ENCODE measurements at regions not wholly inside any gene's neighbourhood (a gene's known extent, or its start where the extent isn't known, plus 50 kb on each side); places are given as distances from the start of the nearest gene placed in this dataset.
"Not testable (repeated sequence)": the region's sequence is repeated elsewhere in the genome, so short reads cannot be mapped to it uniquely, and the experiment has no call there.

DNA sequence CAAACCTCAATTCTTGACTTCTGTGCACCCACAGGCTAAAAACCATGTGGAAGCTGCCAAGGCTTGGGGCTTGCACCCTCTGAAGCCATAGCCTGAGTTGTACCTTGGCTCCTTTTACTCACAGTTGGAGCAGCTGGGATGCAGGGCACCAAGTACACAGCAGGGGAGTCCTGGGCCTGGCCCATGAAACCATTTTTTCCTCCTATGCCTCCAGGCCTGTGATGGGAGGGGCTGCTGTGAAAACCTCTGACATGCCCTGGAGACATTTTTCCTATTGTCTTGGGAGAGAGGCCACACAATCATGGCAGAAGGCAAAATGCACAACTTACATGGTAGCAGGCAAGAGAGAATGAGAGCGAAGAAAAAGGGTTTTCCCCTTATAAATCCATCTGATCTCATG, 568.6 kb downstream of the SMARCA1 start:
- DNase-seq = not testable (repeated sequence)

DNA sequence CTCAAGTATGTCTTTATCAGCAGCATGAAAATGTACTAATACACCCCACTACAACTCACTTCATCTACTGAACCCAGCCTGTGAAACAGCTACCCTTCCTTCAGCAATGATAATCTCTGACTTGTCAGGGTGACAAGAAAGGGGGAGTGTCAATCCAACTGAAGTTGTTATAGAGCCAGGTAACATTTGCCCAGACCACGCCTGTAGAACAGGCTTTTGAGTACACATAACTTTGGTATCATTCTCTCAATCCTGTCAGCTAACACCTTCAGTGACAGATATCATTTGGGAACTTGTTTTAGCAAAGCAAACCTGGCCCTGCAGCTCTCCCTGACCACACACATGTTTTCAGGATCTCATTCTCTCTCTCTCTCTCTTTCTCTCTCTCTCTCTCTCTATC, 592.2 kb downstream of the SMARCA1 start:
- no peak for DNase-seq

DNA sequence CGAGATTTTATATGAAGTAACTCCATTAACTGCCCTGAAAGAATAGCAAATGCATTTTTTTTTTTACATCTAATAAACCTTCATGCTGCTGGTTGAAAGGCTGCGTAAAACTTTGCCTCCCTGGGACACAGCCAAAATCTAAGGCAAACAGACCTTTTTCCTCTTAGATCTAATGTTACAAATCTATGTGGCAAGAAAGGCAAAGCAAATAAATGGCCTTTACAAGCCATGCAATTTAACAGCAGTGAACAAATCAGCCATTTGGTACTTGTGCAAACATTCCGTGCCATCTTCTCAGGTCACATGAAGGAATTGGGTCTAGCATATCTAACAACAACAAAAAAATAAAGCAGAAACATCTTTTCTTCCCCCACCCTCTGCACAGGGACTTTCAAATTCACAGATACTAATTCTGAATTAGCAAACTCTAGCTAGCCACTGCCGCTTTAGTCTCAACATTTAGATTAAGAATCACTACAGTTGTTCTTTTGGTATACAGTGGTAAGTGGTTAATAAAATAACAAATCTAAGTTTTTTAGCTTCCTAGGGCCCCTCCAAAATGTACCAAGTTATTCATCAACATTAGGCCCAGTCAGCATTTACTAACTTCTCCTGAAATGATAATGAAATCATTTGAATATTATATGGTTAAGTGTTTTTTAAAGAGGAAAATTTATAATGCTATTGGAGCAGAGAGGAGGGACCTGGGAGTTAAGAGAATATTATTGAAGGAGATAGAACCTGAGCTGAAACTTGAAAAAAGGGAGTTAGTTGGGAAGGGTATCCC, 593.8 kb downstream of the SMARCA1 start:
- no peak for DNase-seq

DNA sequence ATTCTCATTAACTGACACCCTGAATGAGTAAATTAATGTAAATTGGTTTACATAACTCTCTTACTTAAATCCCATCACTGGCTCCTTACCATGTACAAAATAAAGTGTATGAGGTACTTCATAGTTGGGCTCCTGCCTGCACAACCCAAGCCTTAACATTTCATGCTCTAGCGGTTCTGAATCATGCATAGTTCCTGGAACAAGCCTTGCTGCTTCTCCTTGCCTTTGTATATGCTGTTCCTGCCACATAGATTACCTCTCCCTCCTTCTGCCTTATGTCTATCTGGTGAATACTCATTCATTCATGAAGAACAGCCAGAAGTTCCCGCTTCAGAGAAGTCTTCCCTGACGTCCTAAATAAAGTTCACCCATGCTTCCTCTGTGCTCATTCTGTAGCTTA, 594.7 kb downstream of the SMARCA1 start:
- DNase-seq = no peak

DNA sequence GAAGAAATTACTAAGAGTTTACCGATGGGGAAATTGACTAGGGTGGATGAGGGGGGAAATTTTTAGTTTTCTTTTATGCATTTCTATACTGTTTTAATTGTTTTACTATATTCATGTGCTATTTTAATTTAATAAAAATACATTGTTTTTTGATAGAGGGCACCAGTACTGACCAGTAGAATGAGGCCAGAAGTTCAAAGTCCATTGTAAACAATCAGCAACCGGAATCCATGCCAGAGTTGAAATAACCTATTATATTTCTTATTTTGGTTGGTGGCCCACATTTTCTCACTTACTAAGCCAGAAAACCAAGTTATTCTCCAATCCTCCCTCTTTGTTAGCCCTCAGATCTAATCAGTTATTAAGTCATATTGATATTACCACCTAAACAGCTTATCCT, 595.9 kb downstream of the SMARCA1 start:
- no peak for DNase-seq

DNA sequence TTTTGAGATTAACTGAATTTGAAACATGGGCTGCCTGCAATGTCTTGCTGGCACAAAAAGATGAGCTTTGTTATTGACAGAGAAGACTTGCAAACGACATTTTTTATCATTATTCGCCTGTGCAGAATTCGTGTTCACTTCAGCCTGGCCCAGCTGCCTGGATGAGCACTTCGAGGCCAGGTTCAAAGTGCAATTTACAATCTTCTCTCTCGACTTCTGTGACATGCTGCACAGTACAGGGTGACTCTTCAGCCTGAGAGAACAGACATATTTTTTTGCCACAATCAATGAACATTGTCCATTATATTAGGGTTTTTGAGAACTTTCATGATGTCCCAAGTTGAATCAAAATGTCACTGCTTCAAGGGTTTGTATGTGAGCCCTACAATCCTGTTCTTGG, 616.5 kb downstream of the SMARCA1 start:
- DNase-seq = no peak

DNA sequence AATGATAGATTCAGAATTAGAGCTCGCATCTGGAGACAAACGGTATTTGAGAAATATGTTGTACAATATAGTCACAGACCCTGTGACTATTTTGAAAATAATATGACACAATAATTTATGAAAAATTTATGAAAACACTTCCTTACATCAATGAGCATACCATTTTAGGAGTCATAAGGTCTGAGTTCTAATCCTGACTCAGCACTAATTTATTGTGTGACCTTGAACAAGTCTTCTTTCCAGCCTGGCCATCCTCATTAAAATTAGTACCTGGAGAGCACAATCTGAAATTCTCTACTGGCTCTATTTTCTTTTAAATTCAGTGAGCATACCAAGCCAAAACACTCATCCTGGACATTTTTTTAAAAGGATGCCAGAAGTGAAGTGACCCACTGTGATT, 622.3 kb downstream of the SMARCA1 start:
- no peak for DNase-seq

DNA sequence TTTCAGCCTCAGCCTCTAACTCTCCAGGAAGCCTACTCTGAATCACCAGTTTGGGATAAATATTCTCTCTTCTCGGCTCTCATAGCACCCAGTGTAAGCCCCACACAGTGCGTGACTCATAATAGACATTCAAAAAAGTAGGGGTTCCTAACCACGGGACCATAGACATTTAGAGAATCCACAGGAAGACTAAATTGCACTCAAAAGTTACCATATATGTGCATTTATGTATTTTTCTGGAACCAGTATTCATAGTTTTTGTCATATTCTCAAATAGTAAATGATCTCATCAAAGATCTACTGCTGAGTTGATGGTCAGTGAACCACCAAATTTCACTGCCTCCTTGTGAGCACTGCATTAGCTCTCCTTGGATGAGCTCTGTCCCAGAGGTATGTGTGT, 625.7 kb downstream of the SMARCA1 start:
- peak; percentile 79 for DNase-seq

DNA sequence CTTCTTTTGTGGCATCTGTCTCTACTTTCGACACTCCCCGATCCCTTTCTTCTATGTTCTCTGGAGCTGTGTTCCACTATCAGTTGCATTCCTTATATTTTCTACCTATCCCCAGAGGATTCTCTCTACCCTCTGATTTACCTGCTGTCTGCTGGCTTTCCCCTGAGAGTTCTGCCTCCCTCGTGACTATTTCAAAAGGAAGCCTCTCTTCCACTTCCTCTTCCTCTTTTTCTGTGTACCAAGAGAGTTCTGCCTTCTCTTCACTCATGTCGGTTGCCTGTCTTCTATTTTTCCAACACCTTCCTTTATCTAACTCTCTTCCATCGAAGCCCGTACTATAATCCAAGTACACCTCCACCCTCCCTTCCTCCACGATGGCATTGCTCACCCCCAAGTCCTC, 631.7 kb downstream of the SMARCA1 start:
- DNase-seq = no peak

DNA sequence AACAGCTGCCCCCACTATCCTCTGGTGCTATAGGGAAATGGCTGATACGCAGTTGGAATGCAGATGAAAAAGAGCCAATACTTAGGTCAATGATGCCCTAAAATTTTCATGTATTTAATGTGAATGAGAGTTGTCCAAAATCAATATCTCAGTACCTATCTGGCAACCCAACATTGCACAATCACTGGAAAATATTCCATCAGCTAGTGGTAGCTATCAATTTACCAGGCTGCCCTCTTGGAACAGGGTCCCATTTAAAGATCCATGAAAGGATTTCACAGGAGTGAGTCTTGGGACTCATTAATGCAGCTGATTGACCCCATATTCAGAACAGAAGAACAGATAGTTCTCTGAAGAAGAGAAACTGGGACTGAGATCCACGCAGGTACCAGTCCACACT, 638.9 kb downstream of the SMARCA1 start:
- no peak for DNase-seq

DNA sequence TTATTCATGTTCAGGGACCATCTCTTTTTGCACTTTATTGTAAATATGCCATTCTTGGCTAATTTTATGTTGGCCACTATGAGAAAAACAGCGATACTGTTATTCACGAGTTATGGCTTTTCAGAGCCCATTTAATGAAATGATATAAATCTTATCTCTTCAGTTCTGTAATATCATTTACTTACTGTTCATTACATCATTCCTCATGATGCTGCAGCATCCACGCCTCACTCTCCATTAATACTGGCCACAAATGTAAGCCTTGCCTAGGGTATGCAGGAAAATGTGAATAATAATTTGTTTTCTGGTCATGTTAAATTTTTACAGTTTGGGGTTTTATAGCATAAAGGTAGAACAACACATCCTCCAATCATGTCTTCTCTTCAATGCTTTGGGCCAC, 639.6 kb downstream of the SMARCA1 start:
- no peak for DNase-seq

DNA sequence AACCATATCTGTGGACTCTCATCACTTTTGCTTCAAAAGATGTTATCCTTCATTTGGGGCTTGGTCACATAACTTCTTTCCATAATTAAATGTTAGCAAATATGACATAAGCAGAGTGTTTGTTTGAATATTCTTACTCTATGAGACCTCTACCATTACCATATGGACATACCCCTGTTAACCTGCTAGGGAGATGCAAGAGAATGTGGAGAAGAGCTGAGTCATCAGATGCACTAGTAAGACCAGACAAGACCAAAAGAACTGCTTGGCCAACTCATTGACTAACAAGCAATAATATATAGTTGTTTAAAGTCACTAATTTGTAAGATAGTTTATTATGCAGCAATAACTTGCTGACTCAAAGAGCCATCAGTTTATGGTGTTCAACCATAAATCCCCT, 652.9 kb downstream of the SMARCA1 start:
- no peak for DNase-seq

DNA sequence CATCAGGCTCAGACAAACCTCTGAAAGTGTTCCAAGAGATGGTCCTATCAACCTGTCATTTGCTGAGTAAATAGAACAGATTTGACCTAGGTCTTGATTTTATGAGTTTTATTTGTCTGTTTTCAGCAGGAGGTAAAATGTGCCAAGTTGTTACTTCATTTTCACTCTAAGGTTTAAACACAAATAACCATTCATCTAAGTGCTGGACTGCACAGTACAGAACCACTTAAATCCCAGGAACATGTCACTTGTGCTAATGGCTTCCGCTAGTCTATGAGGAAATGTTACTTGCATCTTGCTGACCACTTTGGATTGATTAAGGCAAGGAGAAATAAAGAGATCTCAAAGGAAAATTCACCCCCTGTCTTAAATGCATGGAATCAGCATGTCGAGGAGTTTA, 660.7 kb downstream of the SMARCA1 start:
- DNase-seq = no peak

DNA sequence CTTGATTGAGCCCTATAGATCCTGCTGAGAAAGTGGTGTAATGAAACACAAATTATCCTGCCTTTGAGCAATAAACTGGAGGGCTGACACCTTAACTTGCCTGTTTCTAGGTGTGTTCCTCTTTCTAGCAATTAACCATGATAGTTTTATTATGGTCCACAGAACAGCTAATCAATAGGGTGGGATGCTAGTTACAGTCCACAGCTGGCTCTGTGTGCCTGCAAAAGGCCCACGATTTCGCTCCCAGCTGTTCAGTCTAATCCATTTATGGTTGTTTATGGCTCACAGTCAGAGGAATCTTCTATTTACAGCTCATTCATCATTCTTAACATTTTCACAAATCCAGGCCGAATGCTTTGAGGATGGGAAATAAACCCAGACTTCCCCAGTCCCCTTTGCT, 674.9 kb downstream of the SMARCA1 start:
- no peak for DNase-seq

DNA sequence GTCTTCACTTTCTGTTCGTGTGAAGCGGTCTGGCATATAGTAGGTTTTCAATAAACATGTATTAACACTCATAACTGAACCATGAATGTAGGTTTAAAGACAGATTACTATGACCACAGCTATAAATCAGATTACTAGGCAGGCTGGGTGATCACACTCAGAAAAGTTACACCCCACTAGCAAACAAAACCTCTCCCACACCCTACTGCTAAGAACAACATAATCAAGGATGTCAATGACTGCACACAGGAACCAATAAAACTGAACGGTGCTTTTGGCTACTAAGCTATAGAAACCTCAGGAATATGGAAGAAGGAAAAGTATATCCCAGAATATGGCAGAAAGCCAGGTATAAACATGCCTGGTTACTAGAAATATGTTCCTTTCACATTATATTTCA, 676.9 kb downstream of the SMARCA1 start:
- no peak for DNase-seq

DNA sequence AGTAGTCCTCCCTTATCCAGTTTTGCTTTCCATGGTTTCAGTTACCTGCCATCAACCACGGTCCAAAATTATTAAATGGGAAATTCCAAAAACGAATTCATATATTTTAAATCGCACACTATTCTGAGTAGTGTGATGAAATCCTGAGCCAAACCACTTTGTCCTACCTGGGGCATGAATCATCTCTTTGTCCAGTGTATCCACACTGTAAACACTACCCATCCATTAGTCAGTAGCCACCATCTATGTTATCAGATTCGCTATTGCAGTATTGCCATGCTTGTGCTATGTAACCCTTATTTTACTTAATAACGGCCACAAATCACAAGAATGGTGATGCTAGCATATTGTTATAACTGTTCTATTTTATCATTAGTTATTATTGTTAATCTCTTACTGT, 704.6 kb downstream of the SMARCA1 start:
- DNase-seq = no peak

DNA sequence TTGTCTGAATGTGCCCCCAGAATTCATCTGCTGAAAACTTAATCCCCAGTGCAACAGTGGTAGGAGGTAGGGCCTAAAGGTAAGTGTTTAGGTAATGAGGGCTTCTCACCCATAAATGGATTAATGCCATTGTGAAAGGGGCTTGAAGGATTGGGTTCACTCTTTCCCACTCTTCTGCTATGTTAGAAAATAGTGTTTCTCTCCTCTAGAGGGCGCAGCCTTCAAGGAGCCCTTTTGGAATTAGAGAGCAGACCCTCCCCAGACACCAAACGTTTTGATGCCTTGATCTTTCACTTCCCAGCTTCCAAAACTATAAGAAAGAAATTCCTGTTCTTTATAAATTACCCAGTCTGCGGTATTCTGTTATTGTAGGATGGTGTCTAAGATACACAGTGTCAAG, 706.4 kb downstream of the SMARCA1 start:
- DNase-seq = peak; percentile 2

DNA sequence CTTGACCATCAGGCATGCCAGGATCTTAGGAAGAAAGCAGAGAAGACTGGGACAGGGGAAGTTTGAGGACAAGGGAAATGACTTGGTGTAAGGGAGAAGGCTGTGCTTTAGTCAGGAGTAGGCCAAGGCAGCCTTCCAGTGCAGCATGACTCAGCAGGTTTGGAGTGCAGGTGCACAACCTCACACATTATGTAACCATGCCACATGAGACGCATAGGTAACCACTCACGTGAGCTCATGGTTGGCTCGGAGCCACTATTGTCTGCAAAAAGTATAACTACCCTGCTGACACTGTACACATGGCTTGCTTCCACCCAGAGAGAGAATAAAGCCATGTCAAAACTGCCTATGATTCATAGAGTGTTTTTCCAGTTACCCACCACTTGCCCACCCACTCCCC, 715.9 kb downstream of the SMARCA1 start:
- DNase-seq = no peak

DNA sequence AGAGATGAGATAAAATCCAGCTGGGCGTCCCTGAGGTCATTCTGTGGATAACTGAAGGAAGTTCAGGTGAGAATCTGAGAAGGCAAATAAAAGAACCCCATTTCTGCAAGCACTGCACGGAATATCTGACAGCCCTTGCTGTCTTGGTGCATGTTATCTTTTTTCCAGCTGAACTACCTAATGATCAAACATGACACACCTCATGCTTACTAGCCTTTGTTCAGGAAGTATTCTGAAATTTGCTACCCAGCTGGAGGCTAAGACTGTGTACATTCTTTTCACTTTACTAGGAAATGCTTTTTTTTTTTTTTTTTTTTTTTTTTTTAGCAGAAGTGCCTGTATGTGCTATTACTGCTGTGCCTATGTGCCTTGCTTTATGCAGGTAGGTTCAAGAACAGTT, 718.1 kb downstream of the SMARCA1 start:
- no peak for DNase-seq

DNA sequence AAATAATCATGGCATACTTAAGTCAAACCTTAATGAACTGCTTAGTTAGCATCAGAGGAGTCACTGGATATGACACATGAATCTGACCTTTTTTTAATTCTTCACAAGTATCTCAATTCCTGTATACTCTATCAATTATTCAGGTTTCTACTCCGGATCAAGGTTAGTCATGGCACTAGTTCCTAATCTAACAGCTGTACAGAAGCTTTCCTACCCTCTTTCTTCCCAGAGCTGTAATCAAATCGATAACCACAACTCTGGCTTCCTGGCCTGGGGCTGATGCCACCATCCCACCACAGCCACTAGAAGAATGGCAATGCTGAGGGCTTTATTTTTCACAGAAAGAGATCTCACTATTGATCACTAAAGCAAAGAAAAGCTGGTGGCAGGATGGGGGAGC, 718.5 kb downstream of the SMARCA1 start:
- no peak for DNase-seq

DNA sequence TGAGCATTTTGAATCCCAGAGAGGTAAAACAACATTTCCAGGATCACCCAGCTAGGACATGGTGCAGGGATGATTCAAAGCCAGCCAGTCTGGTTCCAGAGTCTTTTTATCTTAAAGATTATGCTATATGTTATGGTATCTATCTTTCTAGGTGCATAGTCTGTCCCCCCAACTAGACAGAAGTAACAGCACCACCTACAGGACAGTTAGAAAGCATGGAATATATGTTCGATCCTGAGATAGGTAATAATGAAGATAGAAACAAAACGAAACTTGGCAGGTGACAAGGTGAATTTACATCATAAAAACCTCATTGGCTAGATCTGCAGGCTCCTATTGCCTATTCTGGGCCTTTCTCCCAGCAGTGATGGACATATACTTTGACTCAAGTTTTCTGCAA, 723.2 kb downstream of the SMARCA1 start:
- DNase-seq = no peak

DNA sequence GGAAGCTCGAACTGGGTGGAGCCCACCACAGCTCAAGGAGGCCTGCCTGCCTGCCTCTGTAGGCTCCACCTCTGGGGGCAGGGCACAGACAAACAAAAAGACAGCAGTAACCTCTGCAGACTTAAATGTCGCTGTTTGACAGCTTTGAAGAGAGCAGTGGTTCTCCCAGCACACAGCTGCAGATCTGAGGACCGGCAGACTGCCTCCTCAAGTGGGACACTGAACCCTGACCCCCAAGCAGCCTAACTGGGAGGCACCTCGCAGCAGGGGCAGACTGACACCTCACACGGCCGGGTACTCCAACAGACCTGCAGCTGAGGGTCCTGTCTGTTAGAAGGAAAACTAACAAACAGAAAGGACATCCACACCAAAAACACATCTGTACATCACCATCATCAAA, 730.9 kb upstream of the ACTRT1 start:
- not testable (repeated sequence) for DNase-seq

DNA sequence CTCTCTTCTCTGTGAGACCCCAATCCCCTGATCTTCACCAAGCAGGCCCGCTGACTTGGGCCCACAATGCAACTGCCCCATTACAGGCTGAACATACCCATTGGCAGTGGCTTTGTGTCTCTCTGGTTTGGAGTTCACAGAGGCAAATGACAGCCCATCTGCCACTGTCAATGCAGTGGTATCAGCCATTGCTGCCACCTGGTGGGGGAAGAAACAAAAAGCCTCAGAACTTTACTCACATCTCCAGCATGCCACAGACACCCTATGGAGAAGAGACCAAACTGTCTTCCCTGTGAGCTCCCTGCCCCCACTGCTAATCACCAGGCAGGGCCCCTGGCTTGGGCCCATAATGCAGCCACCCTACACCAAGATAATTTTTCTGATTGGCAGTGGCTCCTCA, 729.3 kb upstream of the ACTRT1 start:
- peak; percentile 13 for DNase-seq

DNA sequence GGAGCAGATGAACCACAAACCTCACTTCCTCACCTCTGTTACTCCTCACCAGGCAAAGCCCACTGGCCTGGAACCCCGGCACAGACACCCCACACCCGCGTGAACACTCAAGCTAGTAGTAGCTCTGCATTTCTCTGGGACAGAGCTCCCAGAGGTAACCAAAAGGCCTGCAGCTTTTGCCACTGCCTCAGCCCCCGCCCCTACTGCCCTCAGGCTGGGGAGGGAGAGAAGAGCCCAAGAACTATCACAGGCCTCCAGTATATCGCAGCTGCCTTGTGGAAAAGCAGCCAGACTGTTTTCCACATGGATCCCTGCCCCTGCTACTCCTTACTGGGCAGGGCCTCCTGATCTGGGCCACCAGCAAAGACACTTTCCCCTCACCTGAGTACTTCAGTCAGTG, 728.7 kb upstream of the ACTRT1 start:
- DNase-seq = no peak

DNA sequence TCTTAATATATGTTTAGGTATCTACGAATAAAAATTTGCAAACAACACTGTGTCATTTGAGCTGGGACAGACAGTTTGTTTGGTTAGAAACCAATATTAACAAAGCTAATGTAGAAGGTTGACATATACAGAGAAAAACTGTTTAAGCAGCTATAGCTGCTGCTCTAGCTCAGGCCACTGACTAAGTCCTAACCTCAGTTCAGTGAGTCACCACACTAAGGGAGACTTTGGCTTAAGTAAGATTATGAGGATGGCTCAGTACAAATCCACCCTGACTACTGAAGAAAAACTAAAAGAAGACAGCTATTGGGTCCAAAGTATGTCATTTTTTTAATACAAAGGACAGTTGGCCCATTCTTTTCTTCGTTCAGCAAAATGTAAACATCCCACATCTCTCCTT, 717.3 kb upstream of the ACTRT1 start:
- DNase-seq = peak; percentile 10

DNA sequence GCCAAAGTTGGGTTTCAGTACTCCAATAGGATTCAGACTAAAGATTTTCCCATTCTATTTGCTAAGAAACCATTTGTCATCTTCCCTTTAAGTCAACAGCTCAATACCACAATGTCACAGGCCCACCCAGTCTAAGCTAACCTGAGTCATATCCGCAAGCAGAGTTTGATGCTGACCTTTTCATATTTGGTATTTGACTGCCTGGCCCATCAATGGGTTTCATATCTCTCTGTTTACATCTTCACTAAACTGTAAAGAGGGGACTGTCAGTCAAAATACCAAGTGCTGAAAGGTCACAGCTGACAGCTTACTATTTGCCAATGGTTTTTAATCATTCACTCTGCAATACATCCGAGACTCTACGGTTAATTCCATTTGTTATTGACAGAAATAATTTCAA, 707.5 kb upstream of the ACTRT1 start:
- DNase-seq = peak; percentile 6
